Activated CD4-positive, alpha-beta memory T cell treated with anti-CD3 and anti-CD28 coated beads, Interleukin-2, amount 10 ng/mL, durations not matched to agents 7 days and 5 days (primary cell): ENCODE measurements at regions not wholly inside any gene's neighbourhood (a gene's known extent, or its start where the extent isn't known, plus 50 kb on each side); places are given as distances from the start of the nearest gene placed in this dataset.

ENCODE experiments used
- CTCF ChIA-PET: fragments of 350-600 bp; sonication (Branson Sonifier 250); formaldehyde crosslinking; loops from one replicate; lab custom pipeline; 2021; ENCODE audit warnings: antibody characterized with exemption, inconsistent platforms; lab: Charles Lee
- POLR2A ChIA-PET: fragments of 350-600 bp; sonication (Branson Sonifier 250); formaldehyde crosslinking; loops from one replicate; lab custom pipeline; 2021; ENCODE audit warnings: antibody characterized with exemption; lab: Charles Lee
- DNase-seq: peaks from one replicate; pipeline ENCODE4 v3.0.0-alpha.2; 2020
- H3K27ac Mint-ChIP-seq: one replicate; pipeline ENCODE4 v1.8.0; 2021; ENCODE audit warnings: mild to moderate bottlenecking, mixed read lengths
- H3K27me3 Mint-ChIP-seq: one replicate; pipeline ENCODE4 v1.8.0; 2021; ENCODE audit warnings: mixed read lengths
- H3K36me3 Mint-ChIP-seq: one replicate; pipeline ENCODE4 v1.8.0; 2021; ENCODE audit warnings: low read depth, mixed read lengths
- H3K4me1 Mint-ChIP-seq: one replicate; pipeline ENCODE4 v1.8.0; 2021; ENCODE audit warnings: mixed read lengths
- H3K4me3 Mint-ChIP-seq: one replicate; pipeline ENCODE4 v1.8.0; 2021; ENCODE audit warnings: mild to moderate bottlenecking, mixed read lengths
- H3K9me3 Mint-ChIP-seq: one replicate; pipeline ENCODE4 v1.8.0; 2021; ENCODE audit warnings: mixed read lengths

- Mint-ChIP-seq H3K27me3 (no peaks in the 10 kb centered on the region), H3K9me3 (no peaks in the 10 kb centered on the region), H3K27ac (no peak overlapping the region), H3K4me3 (no peak overlapping the region), H3K36me3 (no peaks in the 10 kb centered on the region), H3K4me1 (peaks cover 13% of the 10 kb centered on the region)
- no peak for DNase-seq
- ChIA-PET CTCF (no interaction called here), POLR2A (no interaction called here)
Observed at GRCh38 chr14:38125481-38126037, 82.1 kb upstream of the SSTR1 start.

DNA sequence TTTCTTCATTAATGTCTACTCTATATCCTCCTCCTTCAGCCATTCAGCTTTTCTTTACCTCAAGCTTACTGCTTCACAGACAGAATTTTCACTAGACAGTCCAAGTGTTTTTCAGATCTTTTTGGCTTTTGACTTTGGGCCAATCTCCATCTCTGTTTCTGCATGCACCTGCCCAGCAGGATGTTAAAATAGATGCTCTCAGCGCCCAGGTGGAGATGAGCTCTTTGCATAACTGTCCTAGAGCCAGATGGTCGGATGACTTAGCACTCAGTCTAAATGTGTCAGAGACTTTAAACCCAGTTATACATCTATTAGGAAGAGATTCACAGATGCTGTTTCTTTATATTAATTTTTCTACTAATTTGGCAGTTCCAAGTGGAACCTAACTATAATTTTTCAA lies 80.3 kb upstream of the SSTR1 start:
- Mint-ChIP-seq H3K4me3 (no peak overlapping the region), H3K9me3 (no peaks in the 10 kb centered on the region), H3K36me3 (no peaks in the 10 kb centered on the region), H3K27me3 (no peaks in the 10 kb centered on the region), H3K27ac (no peak overlapping the region), H3K4me1 (peaks cover 8% of the 10 kb centered on the region)
- no peak for DNase-seq
- CTCF ChIA-PET, result no interaction called here
- POLR2A ChIA-PET, result no interaction called here

DNA sequence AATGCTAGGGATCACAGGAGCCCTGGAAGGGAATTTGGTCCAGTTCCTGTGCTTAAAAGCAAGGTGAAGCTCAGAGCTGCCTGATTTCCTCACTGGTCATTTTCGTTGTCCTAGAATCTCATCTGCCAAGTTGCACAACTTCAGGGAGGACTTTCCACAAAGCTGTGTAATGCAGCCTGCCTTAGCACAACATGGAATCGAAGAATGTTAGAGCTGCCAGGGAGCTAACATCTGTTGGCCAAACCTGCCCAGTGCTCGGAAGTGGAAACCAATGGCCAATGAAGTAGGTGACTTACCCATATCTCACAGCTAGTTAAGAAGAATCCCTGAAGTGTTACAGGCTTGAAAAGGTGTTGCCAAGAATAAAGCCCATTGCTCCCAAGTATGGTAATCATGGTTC lies 79.9 kb upstream of the SSTR1 start:
- no peaks in the 10 kb centered on the region for H3K9me3 Mint-ChIP-seq
- no peak for DNase-seq
- CTCF ChIA-PET, result no interaction called here

DNA sequence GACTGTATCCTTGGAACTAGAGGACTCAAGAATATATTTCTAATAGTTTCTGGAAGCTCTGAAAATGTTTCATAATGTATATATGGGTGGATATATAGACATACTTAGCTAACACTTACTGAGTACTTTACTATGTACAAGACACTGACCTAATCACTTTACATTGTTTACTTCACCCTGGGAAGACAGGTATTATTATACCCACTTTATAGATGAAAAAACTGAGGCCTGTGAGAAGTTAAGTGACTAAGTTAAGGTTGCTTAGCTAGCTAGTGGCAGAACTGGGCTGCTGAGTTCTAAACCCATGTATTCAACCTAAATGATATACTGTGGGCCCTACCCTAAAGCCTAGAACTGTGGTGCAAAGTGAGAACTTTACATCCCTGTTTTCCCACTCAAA lies 79.1 kb upstream of the SSTR1 start:
- ChIA-PET POLR2A (no interaction called here), CTCF (no interaction called here)
- Mint-ChIP-seq H3K36me3 (no peaks in the 10 kb centered on the region), H3K27me3 (no peaks in the 10 kb centered on the region), H3K9me3 (no peaks in the 10 kb centered on the region), H3K27ac (no peak overlapping the region), H3K4me1 (peaks cover 8% of the 10 kb centered on the region), H3K4me3 (no peak overlapping the region)
- DNase-seq, result no peak

More for the DNA sequence above, 79.9 kb upstream of the SSTR1 start:
- Mint-ChIP-seq H3K4me1 (peaks cover 8% of the 10 kb centered on the region), H3K36me3 (no peaks in the 10 kb centered on the region), H3K27me3 (no peaks in the 10 kb centered on the region), H3K4me3 (no peak overlapping the region), H3K27ac (no peak overlapping the region)
- POLR2A ChIA-PET, result no interaction called here

DNA sequence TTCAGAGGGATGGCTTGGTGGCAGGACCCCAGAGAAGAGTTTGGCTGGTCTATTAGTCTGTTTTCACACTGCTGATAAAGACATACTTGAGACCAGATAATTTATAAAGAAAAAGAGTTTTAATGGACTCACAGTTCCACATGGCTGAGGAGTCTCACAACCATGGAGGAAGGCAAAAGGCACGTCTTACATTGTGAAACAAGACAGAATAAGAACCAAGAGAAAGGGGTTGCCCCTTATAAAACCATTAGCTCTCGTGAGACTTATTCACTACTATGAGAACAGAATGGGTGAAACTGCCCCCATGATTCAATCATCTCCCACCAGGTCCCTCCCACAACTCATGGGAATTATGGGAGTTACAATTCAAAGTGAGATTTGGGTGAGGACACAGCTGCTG lies 78.5 kb upstream of the SSTR1 start:
- H3K4me1 Mint-ChIP-seq, result peaks cover 8% of the 10 kb centered on the region
- POLR2A ChIA-PET, result no interaction called here
- H3K4me3 Mint-ChIP-seq, result no peak overlapping the region
- H3K27me3 Mint-ChIP-seq, result no peaks in the 10 kb centered on the region
- CTCF ChIA-PET, result no interaction called here
- H3K27ac Mint-ChIP-seq, result no peak overlapping the region
- DNase-seq, result no peak
- H3K9me3 Mint-ChIP-seq, result no peaks in the 10 kb centered on the region
- H3K36me3 Mint-ChIP-seq, result no peaks in the 10 kb centered on the region

DNA sequence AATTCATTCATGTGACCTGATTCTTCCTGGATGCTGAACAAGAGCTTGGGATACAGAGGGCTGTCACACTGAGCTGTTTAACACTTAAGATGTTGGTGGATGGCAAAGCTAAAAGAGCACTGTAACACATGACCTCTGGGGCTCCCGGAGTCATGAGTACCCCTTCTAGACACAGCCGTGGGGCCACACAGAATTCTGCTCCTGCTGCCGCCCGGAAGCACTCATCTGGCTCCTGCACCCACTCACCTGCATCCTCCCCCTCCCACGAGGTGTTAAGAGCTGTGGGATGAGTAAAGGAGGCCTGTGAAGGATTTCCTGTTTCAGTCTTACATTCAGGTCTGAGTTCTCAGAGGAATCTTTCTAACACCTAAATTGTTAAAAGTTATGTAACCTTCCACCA lies 78.0 kb upstream of the SSTR1 start:
- Mint-ChIP-seq H3K27ac (no peak overlapping the region), H3K27me3 (no peaks in the 10 kb centered on the region), H3K9me3 (no peaks in the 10 kb centered on the region), H3K4me3 (no peak overlapping the region), H3K4me1 (peaks cover 8% of the 10 kb centered on the region), H3K36me3 (no peaks in the 10 kb centered on the region)
- DNase-seq, result no peak
- ChIA-PET POLR2A (no interaction called here), CTCF (no interaction called here)

DNA sequence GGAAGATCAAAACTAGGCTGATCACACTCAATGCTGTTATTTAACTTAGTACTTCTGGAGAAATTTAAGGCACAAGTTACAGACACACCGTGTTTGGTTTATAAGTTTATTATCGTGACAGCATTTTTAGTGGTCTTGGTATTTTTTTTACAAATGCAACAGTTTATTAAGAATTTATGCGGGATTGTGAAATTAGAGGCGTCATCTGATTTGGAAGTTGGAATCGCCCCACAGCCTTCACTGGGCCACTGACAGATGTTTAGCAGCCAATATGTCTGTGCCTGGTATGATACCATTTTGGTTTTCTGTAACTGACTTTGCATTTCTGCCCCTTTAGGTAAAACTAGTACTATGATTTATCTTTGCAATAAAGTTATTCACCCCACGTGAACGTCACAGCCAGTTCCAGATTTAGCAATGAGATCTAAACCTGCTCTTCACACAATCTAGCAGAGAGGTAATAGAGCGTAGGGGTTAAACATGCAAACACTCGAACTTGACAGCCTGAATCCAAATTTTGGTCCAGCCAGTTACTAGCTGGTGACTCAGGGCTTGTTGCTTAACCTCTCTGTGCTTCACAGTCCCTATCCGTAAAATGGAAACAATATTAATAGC lies 73.2 kb upstream of the SSTR1 start:
- POLR2A ChIA-PET, result no interaction called here

GRCh38 chr14:38135106-38135867 lies 72.4 kb upstream of the SSTR1 start:
- Mint-ChIP-seq H3K9me3 (no peaks in the 10 kb centered on the region), H3K27me3 (no peaks in the 10 kb centered on the region), H3K4me3 (no peak overlapping the region), H3K36me3 (no peaks in the 10 kb centered on the region), H3K4me1 (peaks cover under 1% of the 10 kb centered on the region), H3K27ac (no peak overlapping the region)
- DNase-seq, result no peak
- POLR2A ChIA-PET, result no interaction called here
- CTCF ChIA-PET, result no interaction called here

More for the DNA sequence above, 73.2 kb upstream of the SSTR1 start:
- H3K4me1 Mint-ChIP-seq, result peaks cover 8% of the 10 kb centered on the region
- no peak overlapping the region for H3K27ac Mint-ChIP-seq
- H3K27me3 Mint-ChIP-seq, result no peaks in the 10 kb centered on the region
- H3K9me3 Mint-ChIP-seq, result no peaks in the 10 kb centered on the region
- H3K36me3 Mint-ChIP-seq, result no peaks in the 10 kb centered on the region
- no peak overlapping the region for H3K4me3 Mint-ChIP-seq
- DNase-seq, result no peak
- CTCF ChIA-PET, result no interaction called here

- POLR2A ChIA-PET, result no interaction called here
Observed at GRCh38 chr14:38137005-38137404, 70.7 kb upstream of the SSTR1 start.

GRCh38 chr14:38138473-38139138 lies 69.1 kb upstream of the SSTR1 start:
- no peak overlapping the region for H3K27ac Mint-ChIP-seq
- no peaks in the 10 kb centered on the region for H3K27me3 Mint-ChIP-seq
- H3K4me3 Mint-ChIP-seq, result no peak overlapping the region
- no peaks in the 10 kb centered on the region for H3K36me3 Mint-ChIP-seq
- ChIA-PET CTCF (interaction anchor here (0.6 kb wide), 1 partner anchor 194 kb away, joined by 3 read pairs; no protein-coding TSS in a partner anchor), POLR2A (no interaction called here)
- no peaks in the 10 kb centered on the region for H3K9me3 Mint-ChIP-seq
- DNase-seq, result no peak
- H3K4me1 Mint-ChIP-seq, result no peaks in the 10 kb centered on the region

More at GRCh38 chr14:38137005-38137404, 70.7 kb upstream of the SSTR1 start:
- Mint-ChIP-seq H3K4me1 (no peaks in the 10 kb centered on the region), H3K4me3 (no peak overlapping the region), H3K27ac (no peak overlapping the region), H3K36me3 (no peaks in the 10 kb centered on the region), H3K9me3 (no peaks in the 10 kb centered on the region), H3K27me3 (no peaks in the 10 kb centered on the region)
- CTCF ChIA-PET, result no interaction called here
- no peak for DNase-seq

DNA sequence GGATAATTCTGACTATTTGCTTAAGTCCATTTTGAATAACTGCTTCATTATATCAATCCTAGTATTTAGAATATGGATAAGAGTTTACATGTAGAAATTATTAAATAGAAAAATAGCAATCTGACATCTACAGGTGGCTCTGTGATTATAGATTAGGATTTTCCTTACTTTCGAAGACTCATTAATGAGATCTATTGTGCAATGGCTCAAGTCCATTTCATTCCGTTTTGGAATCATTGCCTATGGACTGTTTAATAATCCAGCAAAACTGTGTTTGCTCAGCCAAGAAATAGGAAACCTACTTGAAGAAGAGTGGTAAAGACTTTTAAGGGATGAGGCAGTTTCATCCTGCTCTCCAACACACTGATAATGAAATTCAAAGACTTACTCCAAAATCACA lies 67.8 kb upstream of the SSTR1 start:
- no peaks in the 10 kb centered on the region for H3K27me3 Mint-ChIP-seq
- ChIA-PET POLR2A (no interaction called here), CTCF (no interaction called here)
- H3K36me3 Mint-ChIP-seq, result no peaks in the 10 kb centered on the region
- no peak overlapping the region for H3K27ac Mint-ChIP-seq
- no peak overlapping the region for H3K4me3 Mint-ChIP-seq
- H3K9me3 Mint-ChIP-seq, result no peaks in the 10 kb centered on the region
- no peak for DNase-seq
- no peaks in the 10 kb centered on the region for H3K4me1 Mint-ChIP-seq

DNA sequence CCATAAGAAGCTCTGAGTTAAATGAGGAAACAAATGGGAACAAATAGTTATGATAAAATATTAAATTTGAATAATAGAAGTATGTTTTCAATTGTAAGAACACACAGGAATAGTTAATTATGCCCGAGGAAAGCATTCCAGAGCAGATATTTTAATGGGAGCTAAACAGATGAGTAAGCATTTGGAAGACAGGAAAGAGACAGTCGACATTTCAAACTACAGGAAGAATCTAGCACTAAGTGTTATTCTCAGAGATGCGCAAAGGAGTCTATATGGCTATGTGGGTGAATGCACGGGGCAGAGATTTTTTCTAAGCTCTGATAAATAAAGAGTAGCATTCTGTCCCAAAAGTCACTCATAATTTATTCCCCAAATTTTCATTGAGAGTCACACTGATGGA lies 64.5 kb upstream of the SSTR1 start:
- Mint-ChIP-seq H3K4me1 (no peaks in the 10 kb centered on the region), H3K36me3 (no peaks in the 10 kb centered on the region), H3K27ac (no peak overlapping the region), H3K27me3 (no peaks in the 10 kb centered on the region), H3K9me3 (no peaks in the 10 kb centered on the region), H3K4me3 (no peak overlapping the region)
- POLR2A ChIA-PET, result no interaction called here
- DNase-seq, result no peak
- CTCF ChIA-PET, result no interaction called here
